ENCODE measurements at regions not wholly inside any gene's neighbourhood (a gene's known extent, or its start where the extent isn't known, plus 50 kb on each side); places are given as distances from the start of the nearest gene placed in this dataset.

DNA sequence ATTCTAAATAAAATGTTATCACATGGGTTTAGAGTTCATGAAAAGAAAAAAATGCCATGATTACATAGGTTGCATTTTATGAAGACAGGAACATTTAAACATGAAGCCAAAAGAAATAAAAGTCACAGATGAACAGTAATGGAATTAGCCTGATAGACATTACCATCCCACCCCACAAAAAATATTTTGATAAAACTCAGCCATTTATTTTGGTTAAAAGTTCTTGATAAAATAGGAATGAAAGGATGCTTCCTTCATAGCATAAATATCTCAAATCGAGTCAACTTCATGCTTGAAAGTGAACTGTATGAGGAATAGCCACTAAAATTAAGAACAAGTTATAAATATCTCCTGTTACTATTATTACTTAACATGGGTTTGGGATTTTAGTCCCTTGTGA lies 101.9 kb upstream of the TMC3 start:
- DNase-seq (ENCODE audit: low spot score) = no peak
- Mint-ChIP-seq H3K4me3 (no peak overlapping the region), H3K27me3 (ENCODE audit: insufficient read depth, low read depth, poor library complexity) (peaks cover 4% of the 10 kb centered on the region), H3K27ac (no peak overlapping the region), H3K9me3 (no peaks in the 10 kb centered on the region; the same call in 2 of the 3 replicates), H3K36me3 (ENCODE audit: low read depth) (no peaks in the 10 kb centered on the region), H3K4me1 (peaks cover 10% of the 10 kb centered on the region)
- H3K9me2 ChIP-seq (ENCODE audit: insufficient read depth) = no peaks in the 10 kb centered on the region
- no peaks in the 10 kb centered on the region for H4K20me1 ChIP-seq (replicated peaks; ENCODE audit: insufficient read depth)
- TF ChIP-seq NANOG (IDR thresholded peaks at IDR 0.05; ENCODE audit: borderline replicate concordance) (no peak), ZNF331 (CRISPR knock-in tag; IDR thresholded peaks at IDR 0.05; ENCODE audit: low read depth) (no peak), POLR2AphosphoS5 (IDR thresholded peaks at IDR 0.05; ENCODE audit: low read depth) (no peak), ZNF114 (CRISPR knock-in tag; IDR thresholded peaks at IDR 0.05) (no peak), EZH2 (IDR thresholded peaks at IDR 0.05; ENCODE audit: low read depth, unreplicated experiment) (no peak)
- TF ChIP-seq, protein P1, sequence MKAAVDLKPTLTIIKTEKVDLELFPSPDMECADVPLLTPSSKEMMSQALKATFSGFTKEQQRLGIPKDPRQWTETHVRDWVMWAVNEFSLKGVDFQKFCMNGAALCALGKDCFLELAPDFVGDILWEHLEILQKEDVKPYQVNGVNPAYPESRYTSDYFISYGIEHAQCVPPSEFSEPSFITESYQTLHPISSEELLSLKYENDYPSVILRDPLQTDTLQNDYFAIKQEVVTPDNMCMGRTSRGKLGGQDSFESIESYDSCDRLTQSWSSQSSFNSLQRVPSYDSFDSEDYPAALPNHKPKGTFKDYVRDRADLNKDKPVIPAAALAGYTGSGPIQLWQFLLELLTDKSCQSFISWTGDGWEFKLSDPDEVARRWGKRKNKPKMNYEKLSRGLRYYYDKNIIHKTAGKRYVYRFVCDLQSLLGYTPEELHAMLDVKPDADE (IDR thresholded peaks at IDR 0.05) = no peak
- TF ChIP-seq, protein P2, sequence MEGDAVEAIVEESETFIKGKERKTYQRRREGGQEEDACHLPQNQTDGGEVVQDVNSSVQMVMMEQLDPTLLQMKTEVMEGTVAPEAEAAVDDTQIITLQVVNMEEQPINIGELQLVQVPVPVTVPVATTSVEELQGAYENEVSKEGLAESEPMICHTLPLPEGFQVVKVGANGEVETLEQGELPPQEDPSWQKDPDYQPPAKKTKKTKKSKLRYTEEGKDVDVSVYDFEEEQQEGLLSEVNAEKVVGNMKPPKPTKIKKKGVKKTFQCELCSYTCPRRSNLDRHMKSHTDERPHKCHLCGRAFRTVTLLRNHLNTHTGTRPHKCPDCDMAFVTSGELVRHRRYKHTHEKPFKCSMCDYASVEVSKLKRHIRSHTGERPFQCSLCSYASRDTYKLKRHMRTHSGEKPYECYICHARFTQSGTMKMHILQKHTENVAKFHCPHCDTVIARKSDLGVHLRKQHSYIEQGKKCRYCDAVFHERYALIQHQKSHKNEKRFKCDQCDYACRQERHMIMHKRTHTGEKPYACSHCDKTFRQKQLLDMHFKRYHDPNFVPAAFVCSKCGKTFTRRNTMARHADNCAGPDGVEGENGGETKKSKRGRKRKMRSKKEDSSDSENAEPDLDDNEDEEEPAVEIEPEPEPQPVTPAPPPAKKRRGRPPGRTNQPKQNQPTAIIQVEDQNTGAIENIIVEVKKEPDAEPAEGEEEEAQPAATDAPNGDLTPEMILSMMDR (conservative IDR thresholded peaks at IDR 0.05; ENCODE audit: low read depth in 2 of 2) = no peak
- TF ChIP-seq, protein P3, sequence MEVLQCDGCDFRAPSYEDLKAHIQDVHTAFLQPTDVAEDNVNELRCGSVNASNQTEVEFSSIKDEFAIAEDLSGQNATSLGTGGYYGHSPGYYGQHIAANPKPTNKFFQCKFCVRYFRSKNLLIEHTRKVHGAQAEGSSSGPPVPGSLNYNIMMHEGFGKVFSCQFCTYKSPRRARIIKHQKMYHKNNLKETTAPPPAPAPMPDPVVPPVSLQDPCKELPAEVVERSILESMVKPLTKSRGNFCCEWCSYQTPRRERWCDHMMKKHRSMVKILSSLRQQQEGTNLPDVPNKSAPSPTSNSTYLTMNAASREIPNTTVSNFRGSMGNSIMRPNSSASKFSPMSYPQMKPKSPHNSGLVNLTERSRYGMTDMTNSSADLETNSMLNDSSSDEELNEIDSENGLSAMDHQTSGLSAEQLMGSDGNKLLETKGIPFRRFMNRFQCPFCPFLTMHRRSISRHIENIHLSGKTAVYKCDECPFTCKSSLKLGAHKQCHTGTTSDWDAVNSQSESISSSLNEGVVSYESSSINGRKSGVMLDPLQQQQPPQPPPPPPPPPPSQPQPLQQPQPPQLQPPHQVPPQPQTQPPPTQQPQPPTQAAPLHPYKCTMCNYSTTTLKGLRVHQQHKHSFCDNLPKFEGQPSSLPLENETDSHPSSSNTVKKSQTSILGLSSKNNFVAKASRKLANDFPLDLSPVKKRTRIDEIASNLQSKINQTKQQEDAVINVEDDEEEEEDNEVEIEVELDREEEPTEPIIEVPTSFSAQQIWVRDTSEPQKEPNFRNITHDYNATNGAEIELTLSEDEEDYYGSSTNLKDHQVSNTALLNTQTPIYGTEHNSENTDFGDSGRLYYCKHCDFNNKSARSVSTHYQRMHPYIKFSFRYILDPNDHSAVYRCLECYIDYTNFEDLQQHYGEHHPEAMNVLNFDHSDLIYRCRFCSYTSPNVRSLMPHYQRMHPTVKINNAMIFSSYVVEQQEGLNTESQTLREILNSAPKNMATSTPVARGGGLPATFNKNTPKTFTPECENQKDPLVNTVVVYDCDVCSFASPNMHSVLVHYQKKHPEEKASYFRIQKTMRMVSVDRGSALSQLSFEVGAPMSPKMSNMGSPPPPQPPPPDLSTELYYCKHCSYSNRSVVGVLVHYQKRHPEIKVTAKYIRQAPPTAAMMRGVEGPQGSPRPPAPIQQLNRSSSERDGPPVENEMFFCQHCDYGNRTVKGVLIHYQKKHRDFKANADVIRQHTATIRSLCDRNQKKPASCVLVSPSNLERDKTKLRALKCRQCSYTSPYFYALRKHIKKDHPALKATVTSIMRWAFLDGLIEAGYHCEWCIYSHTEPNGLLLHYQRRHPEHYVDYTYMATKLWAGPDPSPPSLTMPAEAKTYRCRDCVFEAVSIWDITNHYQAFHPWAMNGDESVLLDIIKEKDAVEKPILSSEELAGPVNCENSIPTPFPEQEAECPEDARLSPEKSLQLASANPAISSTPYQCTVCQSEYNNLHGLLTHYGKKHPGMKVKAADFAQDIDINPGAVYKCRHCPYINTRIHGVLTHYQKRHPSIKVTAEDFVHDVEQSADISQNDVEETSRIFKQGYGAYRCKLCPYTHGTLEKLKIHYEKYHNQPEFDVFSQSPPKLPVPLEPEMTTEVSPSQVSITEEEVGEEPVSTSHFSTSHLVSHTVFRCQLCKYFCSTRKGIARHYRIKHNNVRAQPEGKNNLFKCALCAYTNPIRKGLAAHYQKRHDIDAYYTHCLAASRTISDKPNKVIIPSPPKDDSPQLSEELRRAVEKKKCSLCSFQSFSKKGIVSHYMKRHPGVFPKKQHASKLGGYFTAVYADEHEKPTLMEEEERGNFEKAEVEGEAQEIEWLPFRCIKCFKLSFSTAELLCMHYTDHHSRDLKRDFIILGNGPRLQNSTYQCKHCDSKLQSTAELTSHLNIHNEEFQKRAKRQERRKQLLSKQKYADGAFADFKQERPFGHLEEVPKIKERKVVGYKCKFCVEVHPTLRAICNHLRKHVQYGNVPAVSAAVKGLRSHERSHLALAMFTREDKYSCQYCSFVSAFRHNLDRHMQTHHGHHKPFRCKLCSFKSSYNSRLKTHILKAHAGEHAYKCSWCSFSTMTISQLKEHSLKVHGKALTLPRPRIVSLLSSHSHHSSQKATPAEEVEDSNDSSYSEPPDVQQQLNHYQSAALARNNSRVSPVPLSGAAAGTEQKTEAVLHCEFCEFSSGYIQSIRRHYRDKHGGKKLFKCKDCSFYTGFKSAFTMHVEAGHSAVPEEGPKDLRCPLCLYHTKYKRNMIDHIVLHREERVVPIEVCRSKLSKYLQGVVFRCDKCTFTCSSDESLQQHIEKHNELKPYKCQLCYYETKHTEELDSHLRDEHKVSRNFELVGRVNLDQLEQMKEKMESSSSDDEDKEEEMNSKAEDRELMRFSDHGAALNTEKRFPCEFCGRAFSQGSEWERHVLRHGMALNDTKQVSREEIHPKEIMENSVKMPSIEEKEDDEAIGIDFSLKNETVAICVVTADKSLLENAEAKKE (CRISPR knock-in tag; IDR thresholded peaks at IDR 0.05) = no peak
- H2AFZ ChIP-seq = no peak overlapping the region
- H3K27ac ChIP-seq (ENCODE audit: low read depth) = no peak overlapping the region
- no peaks in the 10 kb centered on the region for H3K27me3 ChIP-seq (ENCODE audit: insufficient read depth)
- ATAC-seq = no peak
- H3K4me1 ChIP-seq (ENCODE audit: insufficient read depth) = no peaks in the 10 kb centered on the region
- H3F3A ChIP-seq (replicated peaks; ENCODE audit: low read depth) = no peaks in the 10 kb centered on the region
- H3K36me3 ChIP-seq (ENCODE audit: insufficient read depth) = no peaks in the 10 kb centered on the region
- H3K4me2 ChIP-seq = no peak overlapping the region
- no peaks in the 10 kb centered on the region for H3K79me2 ChIP-seq (replicated peaks; ENCODE audit: insufficient read depth)
- H3K4me3 ChIP-seq = no peak overlapping the region

Measured in GM23338 (cell line).